ENCODE measurements at regions not wholly inside any gene's neighbourhood (a gene's known extent, or its start where the extent isn't known, plus 50 kb on each side); places are given as distances from the start of the nearest gene placed in this dataset.

- TF ChIP-seq POLR2A (IDR thresholded peaks at IDR 0.05) (no peak), CTCF (IDR thresholded peaks at IDR 0.05) (no peak)
Measured at GRCh38 chr6:96466147-96466863, 55.3 kb upstream of the UFL1 start.
